IPS-15b (cell line): ENCODE measurements at regions not wholly inside any gene's neighbourhood (a gene's known extent, or its start where the extent isn't known, plus 50 kb on each side); places are given as distances from the start of the nearest gene placed in this dataset.

Experiments
- H3K27me3 ChIP-seq: one replicate; pipeline ENCODE4 v1.6.1; 2013; ENCODE audit warnings: low read length; ENCODE audit not compliant: control insufficient read depth, insufficient read depth
- H3K36me3 ChIP-seq: one replicate; pipeline ENCODE4 v1.6.1; 2013; ENCODE audit warnings: low read length; ENCODE audit not compliant: control insufficient read depth, insufficient read depth
- H3K4me1 ChIP-seq: one replicate; pipeline ENCODE4 v1.6.1; 2013; ENCODE audit warnings: mild to moderate bottlenecking, low read length; ENCODE audit not compliant: control insufficient read depth, insufficient read depth
- H3K4me3 ChIP-seq: one replicate; pipeline ENCODE4 v1.5.1; 2013; ENCODE audit warnings: low read depth, low read length
- H3K9ac ChIP-seq: one replicate; pipeline ENCODE4 v1.6.1; 2013; ENCODE audit warnings: low read depth, mild to moderate bottlenecking, low read length
- H3K9me3 ChIP-seq: one replicate; pipeline ENCODE4 v1.6.1; 2013; ENCODE audit warnings: mild to moderate bottlenecking, low read length; ENCODE audit not compliant: control insufficient read depth, insufficient read depth

DNA sequence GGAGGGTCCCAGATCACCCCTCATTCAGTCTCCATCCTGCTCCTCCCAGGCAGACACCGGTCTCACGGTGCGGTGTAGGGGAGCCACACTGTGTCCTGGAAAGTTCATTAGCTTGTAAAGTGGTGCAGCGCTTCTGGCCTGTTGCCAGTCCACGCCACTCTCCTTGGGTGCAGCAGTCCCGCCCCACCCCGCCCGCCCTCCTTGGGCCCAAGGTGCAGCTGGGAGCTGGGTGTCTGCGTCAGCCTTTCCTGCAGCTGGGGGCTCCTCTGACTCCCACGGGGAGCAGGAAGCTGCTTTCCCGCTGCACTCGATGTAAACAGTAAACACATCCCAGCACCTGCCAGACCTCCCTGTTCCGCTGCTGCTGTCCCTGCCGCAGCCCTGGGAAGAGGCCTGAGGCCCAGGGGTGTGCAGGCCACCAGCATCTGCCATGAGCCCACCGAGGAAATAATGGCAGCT is 53.8 kb upstream of the ASB18 start:
- H3K4me3 ChIP-seq: no peak overlapping the region
- H3K27me3 ChIP-seq: no peaks in the 10 kb centered on the region
- no peaks in the 10 kb centered on the region for H3K9me3 ChIP-seq
- no peak overlapping the region for H3K9ac ChIP-seq
- no peaks in the 10 kb centered on the region for H3K36me3 ChIP-seq
- H3K4me1 ChIP-seq: no peaks in the 10 kb centered on the region

DNA sequence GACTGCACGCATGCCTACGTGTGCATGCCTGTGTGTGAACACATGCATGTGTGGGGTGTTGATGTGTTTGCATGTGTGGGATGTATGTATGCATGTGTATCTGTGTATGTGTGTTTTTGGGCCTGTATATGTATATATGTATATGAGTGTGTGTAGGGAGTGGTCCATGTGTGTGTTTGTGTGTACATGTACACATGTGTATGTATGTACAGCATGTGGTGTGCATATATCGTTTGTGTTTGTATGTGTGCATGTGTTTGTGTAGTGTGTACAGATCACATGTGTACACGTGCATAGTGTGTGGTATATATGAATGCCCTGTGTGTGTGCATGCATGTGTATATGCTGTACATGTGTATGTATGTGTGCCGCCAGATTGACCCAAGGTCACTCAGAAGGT is 54.2 kb upstream of the ASB18 start:
- Histone ChIP-seq H3K27me3 (no peaks in the 10 kb centered on the region), H3K4me1 (no peaks in the 10 kb centered on the region), H3K4me3 (no peak overlapping the region), H3K9ac (no peak overlapping the region), H3K36me3 (no peaks in the 10 kb centered on the region), H3K9me3 (no peaks in the 10 kb centered on the region)

DNA sequence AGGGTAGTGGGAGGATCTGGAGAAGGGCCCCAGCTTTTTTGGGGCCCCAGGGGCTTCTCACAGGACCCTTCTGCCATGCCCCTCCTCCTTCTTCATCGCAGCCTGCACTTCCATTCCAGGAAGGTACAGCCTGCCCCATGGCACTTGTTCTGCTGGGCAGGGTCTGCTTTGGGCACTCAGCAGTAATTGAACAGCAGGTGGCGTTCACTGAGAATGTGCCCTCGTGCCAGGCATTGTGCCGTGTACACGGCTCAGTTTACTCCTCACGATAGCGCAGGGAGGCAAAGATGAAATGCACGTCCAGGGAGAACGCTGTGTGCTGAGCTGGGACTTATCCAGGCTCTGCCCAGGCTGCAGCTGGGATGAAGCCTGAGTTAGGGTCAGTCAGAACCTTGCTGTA is 54.8 kb upstream of the ASB18 start:
- H3K27me3 ChIP-seq: no peaks in the 10 kb centered on the region
- no peaks in the 10 kb centered on the region for H3K36me3 ChIP-seq
- H3K4me1 ChIP-seq: no peaks in the 10 kb centered on the region
- H3K9ac ChIP-seq: no peak overlapping the region
- H3K4me3 ChIP-seq: no peak overlapping the region
- H3K9me3 ChIP-seq: no peaks in the 10 kb centered on the region

DNA sequence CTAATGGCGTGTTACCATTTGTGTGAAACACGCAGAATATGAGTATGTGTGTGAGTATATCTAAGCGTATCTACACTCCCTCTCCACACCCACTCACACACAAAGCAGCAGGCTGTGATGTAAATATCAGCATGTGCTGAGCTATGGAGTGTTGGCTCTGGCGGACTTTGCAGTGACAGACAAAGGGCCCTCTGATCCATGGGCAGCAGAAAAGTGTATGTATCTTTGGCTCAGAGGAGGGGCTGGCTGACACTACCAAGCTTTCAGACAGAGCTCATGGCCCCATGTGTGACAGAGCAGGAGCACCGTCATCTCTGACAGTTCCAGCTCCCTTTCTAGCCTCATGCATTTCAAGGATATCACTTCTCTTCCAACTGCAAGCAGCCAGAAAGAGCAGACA is 57.2 kb upstream of the ASB18 start:
- no peak overlapping the region for H3K9ac ChIP-seq
- no peaks in the 10 kb centered on the region for H3K27me3 ChIP-seq
- H3K4me1 ChIP-seq: no peaks in the 10 kb centered on the region
- no peaks in the 10 kb centered on the region for H3K36me3 ChIP-seq
- H3K4me3 ChIP-seq: no peak overlapping the region
- H3K9me3 ChIP-seq: no peaks in the 10 kb centered on the region

DNA sequence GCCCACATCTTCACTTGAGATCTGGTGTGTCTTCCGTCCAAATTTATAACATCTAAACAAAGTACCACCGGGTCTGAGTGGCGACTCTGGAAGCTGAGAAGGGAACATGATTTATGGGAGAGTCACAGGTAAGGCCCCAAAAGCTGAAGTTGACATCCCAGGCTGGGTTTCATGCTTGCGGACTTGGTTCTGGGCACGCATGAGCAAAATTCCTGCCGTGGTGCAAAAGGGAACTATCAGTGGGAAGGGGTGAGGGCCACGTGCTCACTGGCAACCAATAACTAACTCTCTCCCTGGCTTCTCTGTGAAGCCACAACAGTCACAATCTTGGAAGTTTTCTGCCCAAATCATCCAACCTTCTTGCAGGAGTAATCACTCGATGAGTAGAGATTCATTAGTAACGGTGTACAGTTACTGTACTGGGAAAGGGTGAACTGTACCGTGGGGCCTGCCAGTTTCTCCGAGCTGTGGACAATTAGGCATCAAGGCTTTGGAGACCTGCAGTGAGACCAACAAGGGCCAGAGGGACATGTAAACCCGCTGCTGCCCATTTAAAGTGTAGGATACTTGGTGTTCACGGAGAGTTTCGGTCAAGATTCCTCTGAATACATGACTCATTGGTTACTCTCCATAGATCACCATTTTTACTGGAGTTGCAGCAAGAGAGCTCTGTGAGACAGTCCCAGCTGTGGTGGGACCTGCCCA is 69.4 kb upstream of the ASB18 start:
- Histone ChIP-seq H3K4me3 (no peak overlapping the region), H3K4me1 (no peaks in the 10 kb centered on the region), H3K9ac (no peak overlapping the region), H3K27me3 (no peaks in the 10 kb centered on the region), H3K36me3 (no peaks in the 10 kb centered on the region), H3K9me3 (no peaks in the 10 kb centered on the region)

DNA sequence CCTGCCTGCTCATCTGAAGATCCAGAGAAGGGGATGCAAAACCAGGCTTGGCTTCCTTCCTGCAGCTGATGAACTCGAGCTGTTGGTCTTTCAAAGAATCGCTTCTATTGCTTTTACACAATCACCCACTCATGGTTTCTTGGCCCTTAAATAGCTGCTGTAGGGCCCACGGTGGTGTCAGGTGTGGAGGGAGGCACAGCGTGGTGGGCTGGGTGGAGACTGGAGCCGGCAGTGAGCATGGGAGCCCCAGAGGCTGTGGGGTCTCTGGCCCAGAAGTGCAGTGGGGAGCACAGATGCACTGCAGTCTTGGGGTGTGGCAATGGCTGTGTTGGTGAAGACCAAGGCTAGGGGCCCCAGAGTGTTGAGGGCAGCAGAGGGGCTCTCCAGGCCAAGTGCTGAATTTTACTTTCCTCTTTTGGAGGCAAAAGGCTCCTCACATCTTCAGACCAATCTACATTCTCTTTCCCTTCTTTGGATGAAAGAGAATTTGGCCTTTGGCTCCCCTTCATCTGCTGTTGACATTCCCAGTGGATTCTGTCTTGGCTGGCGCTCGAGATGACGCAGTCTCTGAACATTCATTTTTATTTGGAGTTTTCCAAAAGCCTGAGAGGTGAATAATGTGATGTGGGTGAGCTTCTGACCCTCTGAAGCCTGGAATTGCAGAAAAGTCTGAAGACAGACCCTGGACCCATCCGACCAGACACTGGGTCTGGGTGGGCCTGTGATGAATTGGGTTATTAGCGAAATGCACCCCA is 70.1 kb upstream of the ASB18 start:
- H3K4me3 ChIP-seq: no peak overlapping the region
- no peaks in the 10 kb centered on the region for H3K36me3 ChIP-seq
- no peaks in the 10 kb centered on the region for H3K9me3 ChIP-seq
- H3K27me3 ChIP-seq: no peaks in the 10 kb centered on the region
- H3K4me1 ChIP-seq: no peaks in the 10 kb centered on the region
- H3K9ac ChIP-seq: no peak overlapping the region

DNA sequence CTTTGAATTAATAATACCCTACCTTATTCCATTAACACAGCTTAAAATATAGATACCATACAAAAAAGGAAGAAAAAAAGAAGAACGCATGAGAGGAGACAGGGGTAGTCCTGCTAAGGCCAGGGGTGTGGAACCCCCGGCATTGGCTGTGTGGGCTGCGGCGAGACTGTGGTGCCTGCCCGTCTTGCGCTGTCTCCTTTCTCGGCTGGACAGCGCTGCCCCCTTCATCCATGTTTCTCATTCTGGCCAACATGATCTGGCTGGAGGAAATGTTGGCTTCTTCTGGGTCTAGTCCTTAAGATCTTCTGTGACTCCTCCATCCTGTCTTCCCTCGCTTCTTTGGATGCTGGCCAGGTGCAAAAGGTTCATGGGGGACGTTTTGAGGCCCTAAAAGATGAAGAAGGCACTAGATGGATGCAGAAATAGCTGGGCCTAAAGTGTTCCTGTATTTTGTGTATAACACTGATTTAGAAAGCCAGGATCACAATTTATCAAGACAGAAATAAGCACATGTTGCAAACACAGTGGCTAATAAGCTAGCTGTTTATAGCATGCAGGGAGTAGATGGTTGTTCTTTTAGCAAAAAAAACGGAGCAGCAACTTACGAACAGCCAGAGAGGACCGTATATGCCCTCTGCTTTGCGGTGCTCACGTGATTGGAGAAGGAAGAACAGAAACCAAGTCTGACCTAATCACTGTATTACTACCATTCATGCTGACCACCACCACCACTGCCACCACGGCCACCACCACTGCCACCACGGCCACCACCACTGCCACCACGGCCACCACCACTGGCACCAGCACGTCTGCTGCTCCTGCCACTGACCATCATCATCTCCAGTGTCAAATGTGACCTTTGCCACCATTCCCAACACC is 71.7 kb upstream of the ASB18 start:
- no peaks in the 10 kb centered on the region for H3K27me3 ChIP-seq
- no peak overlapping the region for H3K9ac ChIP-seq
- no peak overlapping the region for H3K4me3 ChIP-seq
- no peaks in the 10 kb centered on the region for H3K4me1 ChIP-seq
- H3K36me3 ChIP-seq: no peaks in the 10 kb centered on the region
- no peaks in the 10 kb centered on the region for H3K9me3 ChIP-seq

DNA sequence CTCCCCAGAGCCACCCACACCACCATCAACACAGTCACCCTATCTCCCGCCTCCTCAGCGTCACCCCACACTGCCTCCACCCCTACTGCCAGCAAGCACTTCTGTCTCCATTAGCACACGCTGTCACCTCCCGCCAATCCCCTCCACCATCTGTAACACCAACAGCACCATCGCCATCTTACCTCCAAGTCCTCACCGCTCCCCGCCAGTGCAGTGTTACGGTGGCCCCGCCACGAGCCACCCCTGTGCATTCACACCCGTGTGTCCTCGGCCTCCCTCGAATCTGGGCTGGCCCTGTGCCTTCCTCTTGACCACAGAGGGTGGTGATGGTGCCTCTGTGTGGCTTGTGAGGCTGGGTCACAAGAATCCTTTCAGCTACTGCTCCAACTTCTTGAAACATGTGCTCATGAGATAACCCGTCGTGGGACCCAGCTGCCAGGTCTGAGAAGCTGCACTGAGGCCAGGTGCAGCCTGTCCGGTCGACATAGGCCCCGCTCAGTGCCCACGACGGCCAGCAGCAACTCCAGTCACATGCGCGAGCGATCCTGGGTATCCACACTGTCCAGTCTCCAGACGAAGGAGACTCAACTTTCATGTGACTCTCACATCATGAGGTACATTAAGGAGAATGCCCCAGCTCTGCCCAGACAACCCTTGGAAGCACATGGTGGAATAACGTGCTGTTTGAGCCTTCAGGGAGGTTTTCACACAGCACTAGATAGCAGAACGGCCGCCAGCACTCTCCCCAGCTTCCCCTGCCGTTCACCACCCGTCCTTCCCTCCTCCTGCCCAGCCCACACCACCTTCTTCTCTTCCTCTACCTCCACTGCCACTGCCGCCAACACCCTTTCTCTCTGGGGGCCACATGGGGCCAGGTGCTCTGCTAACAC is 72.6 kb upstream of the ASB18 start:
- H3K27me3 ChIP-seq: no peaks in the 10 kb centered on the region
- no peaks in the 10 kb centered on the region for H3K36me3 ChIP-seq
- no peak overlapping the region for H3K9ac ChIP-seq
- no peak overlapping the region for H3K4me3 ChIP-seq
- H3K4me1 ChIP-seq: no peaks in the 10 kb centered on the region
- no peaks in the 10 kb centered on the region for H3K9me3 ChIP-seq

DNA sequence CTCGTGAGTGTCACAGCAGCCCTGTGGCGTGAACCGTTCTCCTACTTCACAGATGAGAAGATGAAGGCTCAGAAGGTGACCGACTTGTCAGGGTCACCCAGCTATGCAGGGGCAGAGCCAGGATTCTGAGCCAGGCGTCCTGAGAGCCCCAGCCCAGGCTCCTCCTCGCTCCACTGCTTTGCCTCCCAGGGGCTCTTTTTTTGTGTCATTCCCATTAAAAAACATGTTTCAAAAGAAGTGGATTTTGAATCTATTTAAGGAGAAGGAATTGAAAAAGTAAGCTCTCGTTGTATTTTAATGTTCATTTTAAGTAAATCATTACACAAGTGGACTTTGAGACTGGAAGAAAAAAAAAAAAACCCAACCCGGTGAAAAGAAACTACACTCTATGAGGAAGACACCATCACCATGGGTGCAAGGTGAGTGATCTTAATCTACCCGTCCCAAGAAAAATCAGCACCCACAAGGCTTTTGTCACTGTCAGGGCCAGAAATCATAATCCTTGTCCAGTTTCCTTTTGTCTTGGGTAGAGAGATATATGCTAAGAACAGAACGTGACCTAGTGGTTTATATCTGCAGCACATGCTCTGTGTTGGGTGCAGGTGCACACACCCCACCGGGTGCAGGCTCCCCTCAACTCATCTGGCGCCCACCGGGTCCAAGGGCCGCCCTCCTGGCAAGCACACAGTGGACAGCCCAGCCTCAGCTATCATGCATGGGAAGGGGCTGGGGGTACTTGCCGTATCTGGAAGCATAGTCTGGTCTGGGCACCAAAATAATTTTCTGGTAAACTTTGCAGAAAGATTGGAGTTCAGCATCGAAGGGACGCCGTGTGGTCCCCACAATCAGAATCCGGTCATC is 73.5 kb upstream of the ASB18 start:
- no peaks in the 10 kb centered on the region for H3K4me1 ChIP-seq
- H3K9ac ChIP-seq: no peak overlapping the region
- no peak overlapping the region for H3K4me3 ChIP-seq
- H3K36me3 ChIP-seq: peaks cover 7% of the 10 kb centered on the region
- no peaks in the 10 kb centered on the region for H3K27me3 ChIP-seq
- no peaks in the 10 kb centered on the region for H3K9me3 ChIP-seq

DNA sequence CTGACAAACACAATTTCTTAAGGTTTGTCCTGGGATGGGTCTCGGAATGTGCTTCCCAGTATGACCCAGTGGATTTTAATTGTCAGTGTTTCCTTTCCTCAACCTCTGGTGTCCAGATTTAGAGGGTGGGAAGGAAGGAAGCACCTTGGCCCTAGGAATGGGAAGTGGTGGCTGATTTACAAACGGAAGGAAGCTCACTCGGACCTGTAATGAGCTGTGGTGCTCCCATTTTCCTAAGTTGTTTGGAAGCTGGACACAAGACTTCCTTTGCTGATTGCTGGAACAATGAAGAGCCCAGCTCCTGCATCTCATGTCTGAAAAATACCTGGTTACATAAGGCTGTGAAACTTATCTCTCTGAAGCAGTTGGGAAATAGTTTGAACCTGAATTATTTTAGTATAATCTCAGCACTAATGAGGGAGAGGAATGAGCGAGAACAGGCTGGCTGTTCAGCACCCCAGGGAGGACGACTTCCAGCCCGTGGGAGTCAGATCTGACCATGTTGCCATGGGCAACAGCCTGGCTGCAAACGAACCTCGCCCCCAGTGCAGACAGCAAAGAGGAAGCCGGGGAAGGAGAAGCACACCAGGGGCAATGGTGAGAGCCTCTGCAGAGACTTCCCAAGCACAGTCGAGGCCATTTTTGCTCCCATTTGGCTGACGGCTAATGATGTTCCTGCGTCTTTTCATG is 74.4 kb upstream of the ASB18 start:
- H3K9me3 ChIP-seq: no peaks in the 10 kb centered on the region
- no peaks in the 10 kb centered on the region for H3K27me3 ChIP-seq
- H3K9ac ChIP-seq: no peak overlapping the region
- H3K36me3 ChIP-seq: peaks cover 7% of the 10 kb centered on the region
- H3K4me1 ChIP-seq: peaks cover under 1% of the 10 kb centered on the region
- no peak overlapping the region for H3K4me3 ChIP-seq
